Lung (tissue), 11 donors: ENCODE measurements at regions not wholly inside any gene's neighbourhood (a gene's known extent, or its start where the extent isn't known, plus 50 kb on each side); places are given as distances from the start of the nearest gene placed in this dataset.
A peak's percentile ranks its signal among the peaks of the same experiment; 100 is the strongest.

ENCODE experiments used
- ATAC-seq: fragments of 200-7000 bp; cut with Tn5 transposase; one replicate; pipeline ENCODE4 v1.9.1; 2020; ENCODE audit warnings: moderate number of reproducible peaks; ENCODE audit not compliant: insufficient read depth, low FRiP score
- DNase-seq, 3 donors: peaks; one replicate each; pipeline ENCODE4 v3.0.0-alpha.2; 2013 to 2017
- H3K27ac ChIP-seq, 2 donors: one replicate each; pipeline ENCODE4 v1.5.1; 2013; ENCODE audit warnings: mild to moderate bottlenecking in 2 of 2, moderate library complexity in 2 of 2, control low read depth in 1 of 2, inconsistent platforms in 1 of 2, low read depth in 1 of 2, low read length in 1 of 2
- H3K27me3 ChIP-seq, 3 donors: one replicate each; pipeline ENCODE4 v1.5.1; 2013; ENCODE audit warnings: low read length in 2 of 3; ENCODE audit not compliant: control insufficient read depth in 3 of 3, insufficient read depth in 3 of 3
- H3K36me3 ChIP-seq, 4 donors: one replicate each; pipeline ENCODE4 v1.5.1; 2013; ENCODE audit warnings: low read length in 4 of 4, mild to moderate bottlenecking in 1 of 4, moderate library complexity in 1 of 4; ENCODE audit not compliant: control insufficient read depth in 4 of 4, insufficient read depth in 4 of 4
- H3K4me1 ChIP-seq, 5 donors: one replicate each; pipeline ENCODE4 v1.5.1; 2013; ENCODE audit warnings: low read length in 5 of 5, mild to moderate bottlenecking in 2 of 5, moderate library complexity in 1 of 5; ENCODE audit not compliant: control insufficient read depth in 5 of 5, insufficient read depth in 5 of 5
- H3K4me3 ChIP-seq: one replicate; pipeline ENCODE4 v1.5.1; 2013; ENCODE audit warnings: mild to moderate bottlenecking, control low read depth, moderate library complexity
- H3K9ac ChIP-seq, 2 donors: one replicate each; pipeline ENCODE4 v1.5.1; 2013; ENCODE audit warnings: low read length in 2 of 2, control low read depth in 1 of 2; ENCODE audit not compliant: insufficient read depth in 1 of 2
- H3K9me3 ChIP-seq, 4 donors: one replicate each; pipeline ENCODE4 v1.5.1; 2013; ENCODE audit warnings: low read length in 3 of 4, mild to moderate bottlenecking in 1 of 4, moderate library complexity in 1 of 4; ENCODE audit not compliant: control insufficient read depth in 4 of 4, insufficient read depth in 3 of 4
- WGBS, 2 donors: extraction: QIAGEN DNeasy Blood & Tissue Kit; methylation state at CpG; one replicate each; pipeline ENCODE4 v1.1.7; 2013; 5-methylcytosine and 5-hydroxymethylcytosine counted together
- TF ChIP-seq, protein P1 (sequence below): IDR thresholded peaks from 2 replicates; pipeline ENCODE4 v1.5.1; 2012; ENCODE audit warnings: mild to moderate bottlenecking; ENCODE audit errors: control extremely low read depth, extremely low read depth
- donor health status: control.
- donor health status: control.
- donor health status: Bipolar disorder and iron deficiency.
- donor health status: healthy.
- donor health status: DM: yes; HTN: yes; CAD: no.

DNA sequence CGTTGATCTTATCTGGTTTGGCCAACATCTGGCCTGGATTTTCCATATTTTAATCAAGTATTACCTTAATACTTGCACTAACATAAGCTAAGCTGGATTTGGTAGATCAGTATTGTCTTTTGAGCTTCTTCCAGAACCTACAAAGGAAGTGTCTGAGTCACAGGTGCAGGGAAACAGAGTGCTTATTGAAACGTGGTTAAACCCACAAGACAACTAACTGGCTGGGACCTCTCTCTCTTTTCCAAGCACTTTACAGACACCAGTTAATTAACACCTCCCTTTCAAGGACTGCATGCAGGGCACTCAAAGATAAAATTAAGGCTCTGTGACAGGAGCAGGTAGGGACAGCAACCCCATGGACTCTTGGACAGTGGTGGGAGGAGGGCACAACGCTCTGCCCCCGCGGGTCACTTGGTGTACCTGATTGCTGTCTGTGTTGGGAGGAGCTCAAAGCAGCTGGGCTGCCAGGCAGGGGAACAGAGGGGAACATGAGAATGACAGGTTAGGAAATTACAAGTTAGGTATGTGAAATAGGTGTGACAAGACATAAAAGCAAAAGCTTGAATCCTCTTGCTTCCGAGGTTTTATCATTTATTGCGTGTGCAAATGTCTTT lies 133.7 kb upstream of the MON1B start:
- ATAC-seq (no peak), DNase-seq (no peak)
- peaks cover 0 to 2% (median 0%) of the 10 kb centered on the region in 4 donors for H3K9me3 ChIP-seq
- H3K36me3 ChIP-seq = no peaks in the 10 kb centered on the region
- TF ChIP-seq, protein P1, sequence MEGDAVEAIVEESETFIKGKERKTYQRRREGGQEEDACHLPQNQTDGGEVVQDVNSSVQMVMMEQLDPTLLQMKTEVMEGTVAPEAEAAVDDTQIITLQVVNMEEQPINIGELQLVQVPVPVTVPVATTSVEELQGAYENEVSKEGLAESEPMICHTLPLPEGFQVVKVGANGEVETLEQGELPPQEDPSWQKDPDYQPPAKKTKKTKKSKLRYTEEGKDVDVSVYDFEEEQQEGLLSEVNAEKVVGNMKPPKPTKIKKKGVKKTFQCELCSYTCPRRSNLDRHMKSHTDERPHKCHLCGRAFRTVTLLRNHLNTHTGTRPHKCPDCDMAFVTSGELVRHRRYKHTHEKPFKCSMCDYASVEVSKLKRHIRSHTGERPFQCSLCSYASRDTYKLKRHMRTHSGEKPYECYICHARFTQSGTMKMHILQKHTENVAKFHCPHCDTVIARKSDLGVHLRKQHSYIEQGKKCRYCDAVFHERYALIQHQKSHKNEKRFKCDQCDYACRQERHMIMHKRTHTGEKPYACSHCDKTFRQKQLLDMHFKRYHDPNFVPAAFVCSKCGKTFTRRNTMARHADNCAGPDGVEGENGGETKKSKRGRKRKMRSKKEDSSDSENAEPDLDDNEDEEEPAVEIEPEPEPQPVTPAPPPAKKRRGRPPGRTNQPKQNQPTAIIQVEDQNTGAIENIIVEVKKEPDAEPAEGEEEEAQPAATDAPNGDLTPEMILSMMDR = no peak
- H3K9ac ChIP-seq = no peak overlapping the region
- 73 to 76% methylated on average over 7 of the region's 7 CpGs for WGBS, 2 donors
- peaks cover 0 to 21% (median 0%) of the 10 kb centered on the region in 5 donors for H3K4me1 ChIP-seq
- H3K4me3 ChIP-seq = no peak overlapping the region
- no peaks in the 10 kb centered on the region for H3K27me3 ChIP-seq
- H3K27ac ChIP-seq = no peak overlapping the region

DNA sequence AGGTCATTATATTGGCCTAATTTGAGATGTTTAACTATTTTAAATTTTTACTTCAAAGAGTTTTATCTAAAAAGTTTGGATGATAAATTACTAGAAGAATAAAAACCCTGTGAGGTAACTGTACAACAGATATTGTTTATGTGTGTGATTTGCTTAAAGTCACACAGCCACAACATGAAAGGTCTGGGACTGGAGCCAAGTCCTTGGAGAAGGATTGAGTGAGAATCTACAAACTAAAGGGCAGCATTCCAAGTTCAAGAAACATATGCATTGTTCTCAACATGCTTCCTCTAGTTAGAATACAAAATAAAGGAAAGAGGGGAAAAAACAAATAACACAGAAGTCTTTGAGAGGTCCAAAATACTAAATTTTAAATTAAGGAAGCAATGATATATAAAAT lies 131.5 kb upstream of the MON1B start:
- H3K4me3 ChIP-seq = no peak overlapping the region
- H3K27me3 ChIP-seq = no peaks in the 10 kb centered on the region
- H3K9ac ChIP-seq = no peak overlapping the region
- DNase-seq (peak; percentile 87 to 98 (median 98)), ATAC-seq (no peak)
- H3K36me3 ChIP-seq = no peaks in the 10 kb centered on the region
- TF ChIP-seq, protein P1 = no peak
- H3K27ac ChIP-seq = no peak overlapping the region
- peaks cover 0 to 43% (median 9%) of the 10 kb centered on the region in 5 donors for H3K4me1 ChIP-seq
- H3K9me3 ChIP-seq = peaks cover 0 to 2% (median 0%) of the 10 kb centered on the region in 4 donors

DNA sequence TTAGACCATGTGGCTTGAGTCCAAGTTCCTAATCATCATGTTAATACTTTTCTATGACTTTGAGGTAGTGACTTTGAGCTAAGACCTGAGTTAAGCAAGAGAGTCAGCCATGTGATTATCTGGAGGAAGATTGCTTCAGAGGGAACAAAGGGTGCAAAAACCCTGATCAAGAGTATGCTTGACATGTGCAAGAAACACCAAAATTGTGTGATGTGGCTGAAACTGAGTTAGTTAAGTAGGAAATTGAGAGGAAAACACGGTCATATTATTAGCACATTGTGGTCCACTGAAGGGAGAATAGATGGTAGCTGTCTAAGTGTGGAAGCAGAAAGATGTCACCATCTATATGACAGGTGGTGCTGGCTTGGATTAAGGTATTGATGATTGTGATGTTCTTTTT lies 130.4 kb upstream of the MON1B start:
- Histone ChIP-seq H3K27ac (no peak overlapping the region), H3K9me3 (peaks cover 0 to under 1% (median 0%) of the 10 kb centered on the region in 4 donors), H3K36me3 (no peaks in the 10 kb centered on the region), H3K27me3 (no peaks in the 10 kb centered on the region), H3K9ac (no peak overlapping the region), H3K4me3 (no peak overlapping the region), H3K4me1 (peaks cover 0 to 45% (median 9%) of the 10 kb centered on the region in 5 donors)
- 64 to 88% methylated on average over 1 of the region's 1 CpG for WGBS, 2 donors
- no peak for ATAC-seq
- DNase-seq = no peak
- TF ChIP-seq, protein P1 = no peak
